ENCODE measurements at regions not wholly inside any gene's neighbourhood (a gene's known extent, or its start where the extent isn't known, plus 50 kb on each side); places are given as distances from the start of the nearest gene placed in this dataset.
"Not testable (repeated sequence)": the region's sequence is repeated elsewhere in the genome, so short reads cannot be mapped to it uniquely, and the experiment has no call there.

- H3K9me3 ChIP-seq (ENCODE audit: control insufficient read depth, low read length); H3K27ac ChIP-seq (ENCODE audit: insufficient read depth, low read length, poor library complexity, severe bottlenecking); H3K4me3 ChIP-seq (ENCODE audit: insufficient read depth, low read depth, low read length, poor library complexity, severe bottlenecking); H3K4me1 ChIP-seq (ENCODE audit: control insufficient read depth, insufficient read depth, low read length, poor library complexity, severe bottlenecking); H3K36me3 ChIP-seq (ENCODE audit: control insufficient read depth, insufficient read depth, low read length); H3K27me3 ChIP-seq (replicated peaks; ENCODE audit: control insufficient read depth, insufficient read depth, low read length, poor library complexity, severe bottlenecking); DNase-seq: not testable (repeated sequence)
Observed at GRCh38 chr5:89317838-89318237, 434.9 kb upstream of the MEF2C start.

- no peak overlapping the region for H3K4me3 ChIP-seq (ENCODE audit: insufficient read depth, low read depth, low read length, poor library complexity, severe bottlenecking)
- no peaks in the 10 kb centered on the region for H3K36me3 ChIP-seq (ENCODE audit: control insufficient read depth, insufficient read depth, low read length)
- H3K27me3 ChIP-seq (replicated peaks; ENCODE audit: control insufficient read depth, insufficient read depth, low read length, poor library complexity, severe bottlenecking): no peaks in the 10 kb centered on the region
- no peaks in the 10 kb centered on the region for H3K9me3 ChIP-seq (ENCODE audit: control insufficient read depth, low read length)
- DNase-seq: no peak
- H3K4me1 ChIP-seq (ENCODE audit: control insufficient read depth, insufficient read depth, low read length, poor library complexity, severe bottlenecking): no peaks in the 10 kb centered on the region
- no peak overlapping the region for H3K27ac ChIP-seq (ENCODE audit: insufficient read depth, low read length, poor library complexity, severe bottlenecking)
Observed at GRCh38 chr5:89315286-89316100, 432.5 kb upstream of the MEF2C start.

GRCh38 chr5:89313804-89314588 lies 431.0 kb upstream of the MEF2C start:
- no peak for DNase-seq
- no peak overlapping the region for H3K27ac ChIP-seq (ENCODE audit: insufficient read depth, low read length, poor library complexity, severe bottlenecking)
- no peaks in the 10 kb centered on the region for H3K36me3 ChIP-seq (ENCODE audit: control insufficient read depth, insufficient read depth, low read length)
- no peaks in the 10 kb centered on the region for H3K27me3 ChIP-seq (replicated peaks; ENCODE audit: control insufficient read depth, insufficient read depth, low read length, poor library complexity, severe bottlenecking)
- no peaks in the 10 kb centered on the region for H3K9me3 ChIP-seq (ENCODE audit: control insufficient read depth, low read length)
- H3K4me3 ChIP-seq (ENCODE audit: insufficient read depth, low read depth, low read length, poor library complexity, severe bottlenecking): no peak overlapping the region
- H3K4me1 ChIP-seq (ENCODE audit: control insufficient read depth, insufficient read depth, low read length, poor library complexity, severe bottlenecking): no peaks in the 10 kb centered on the region

GRCh38 chr5:89313044-89313443 lies 430.1 kb upstream of the MEF2C start:
- Histone ChIP-seq H3K4me3 (ENCODE audit: insufficient read depth, low read depth, low read length, poor library complexity, severe bottlenecking) (no peak overlapping the region), H3K9me3 (ENCODE audit: control insufficient read depth, low read length) (no peaks in the 10 kb centered on the region), H3K4me1 (ENCODE audit: control insufficient read depth, insufficient read depth, low read length, poor library complexity, severe bottlenecking) (no peaks in the 10 kb centered on the region), H3K27ac (ENCODE audit: insufficient read depth, low read length, poor library complexity, severe bottlenecking) (no peak overlapping the region), H3K27me3 (replicated peaks; ENCODE audit: control insufficient read depth, insufficient read depth, low read length, poor library complexity, severe bottlenecking) (no peaks in the 10 kb centered on the region), H3K36me3 (ENCODE audit: control insufficient read depth, insufficient read depth, low read length) (no peaks in the 10 kb centered on the region)
- DNase-seq: no peak

GRCh38 chr5:89309268-89309667 lies 426.3 kb upstream of the MEF2C start:
- Histone ChIP-seq H3K27me3 (replicated peaks; ENCODE audit: control insufficient read depth, insufficient read depth, low read length, poor library complexity, severe bottlenecking) (no peaks in the 10 kb centered on the region), H3K36me3 (ENCODE audit: control insufficient read depth, insufficient read depth, low read length) (no peaks in the 10 kb centered on the region), H3K9me3 (ENCODE audit: control insufficient read depth, low read length) (no peaks in the 10 kb centered on the region), H3K4me3 (ENCODE audit: insufficient read depth, low read depth, low read length, poor library complexity, severe bottlenecking) (no peak overlapping the region), H3K4me1 (ENCODE audit: control insufficient read depth, insufficient read depth, low read length, poor library complexity, severe bottlenecking) (no peaks in the 10 kb centered on the region), H3K27ac (ENCODE audit: insufficient read depth, low read length, poor library complexity, severe bottlenecking) (no peak overlapping the region)
- no peak for DNase-seq

GRCh38 chr5:89308606-89309040 lies 425.6 kb upstream of the MEF2C start:
- Histone ChIP-seq H3K4me3 (ENCODE audit: insufficient read depth, low read depth, low read length, poor library complexity, severe bottlenecking) (no peak overlapping the region), H3K36me3 (ENCODE audit: control insufficient read depth, insufficient read depth, low read length) (no peaks in the 10 kb centered on the region), H3K9me3 (ENCODE audit: control insufficient read depth, low read length) (no peaks in the 10 kb centered on the region), H3K27ac (ENCODE audit: insufficient read depth, low read length, poor library complexity, severe bottlenecking) (no peak overlapping the region), H3K27me3 (replicated peaks; ENCODE audit: control insufficient read depth, insufficient read depth, low read length, poor library complexity, severe bottlenecking) (no peaks in the 10 kb centered on the region), H3K4me1 (ENCODE audit: control insufficient read depth, insufficient read depth, low read length, poor library complexity, severe bottlenecking) (no peaks in the 10 kb centered on the region)
- DNase-seq: no peak

GRCh38 chr5:89307972-89308371 lies 425.0 kb upstream of the MEF2C start:
- no peak for DNase-seq
- no peaks in the 10 kb centered on the region for H3K4me1 ChIP-seq (ENCODE audit: control insufficient read depth, insufficient read depth, low read length, poor library complexity, severe bottlenecking)
- no peak overlapping the region for H3K4me3 ChIP-seq (ENCODE audit: insufficient read depth, low read depth, low read length, poor library complexity, severe bottlenecking)
- no peaks in the 10 kb centered on the region for H3K36me3 ChIP-seq (ENCODE audit: control insufficient read depth, insufficient read depth, low read length)
- H3K27me3 ChIP-seq (replicated peaks; ENCODE audit: control insufficient read depth, insufficient read depth, low read length, poor library complexity, severe bottlenecking): no peaks in the 10 kb centered on the region
- no peaks in the 10 kb centered on the region for H3K9me3 ChIP-seq (ENCODE audit: control insufficient read depth, low read length)
- H3K27ac ChIP-seq (ENCODE audit: insufficient read depth, low read length, poor library complexity, severe bottlenecking): no peak overlapping the region

- H3K36me3 ChIP-seq (ENCODE audit: control insufficient read depth, insufficient read depth, low read length); H3K27me3 ChIP-seq (replicated peaks; ENCODE audit: control insufficient read depth, insufficient read depth, low read length, poor library complexity, severe bottlenecking); H3K9me3 ChIP-seq (ENCODE audit: control insufficient read depth, low read length); DNase-seq; H3K27ac ChIP-seq (ENCODE audit: insufficient read depth, low read length, poor library complexity, severe bottlenecking); H3K4me3 ChIP-seq (ENCODE audit: insufficient read depth, low read depth, low read length, poor library complexity, severe bottlenecking); H3K4me1 ChIP-seq (ENCODE audit: control insufficient read depth, insufficient read depth, low read length, poor library complexity, severe bottlenecking): not testable (repeated sequence)
Observed at GRCh38 chr5:89307141-89307540, 424.2 kb upstream of the MEF2C start.

- no peaks in the 10 kb centered on the region for H3K27me3 ChIP-seq (replicated peaks; ENCODE audit: control insufficient read depth, insufficient read depth, low read length, poor library complexity, severe bottlenecking)
- no peak overlapping the region for H3K27ac ChIP-seq (ENCODE audit: insufficient read depth, low read length, poor library complexity, severe bottlenecking)
- no peak overlapping the region for H3K4me3 ChIP-seq (ENCODE audit: insufficient read depth, low read depth, low read length, poor library complexity, severe bottlenecking)
- DNase-seq: no peak
- no peaks in the 10 kb centered on the region for H3K4me1 ChIP-seq (ENCODE audit: control insufficient read depth, insufficient read depth, low read length, poor library complexity, severe bottlenecking)
- H3K9me3 ChIP-seq (ENCODE audit: control insufficient read depth, low read length): no peaks in the 10 kb centered on the region
- H3K36me3 ChIP-seq (ENCODE audit: control insufficient read depth, insufficient read depth, low read length): no peaks in the 10 kb centered on the region
Observed at GRCh38 chr5:89303033-89303480, 420.1 kb upstream of the MEF2C start.

All from effector memory CD4-positive, alpha-beta T cell (primary cell).